Kidney epithelial cell (primary cell): ENCODE measurements at regions not wholly inside any gene's neighbourhood (a gene's known extent, or its start where the extent isn't known, plus 50 kb on each side); places are given as distances from the start of the nearest gene placed in this dataset.

Experiments
- DNase-seq: peaks from one replicate; pipeline ENCODE4 v3.0.0-alpha.2; 2010; ENCODE audit warnings: low read depth
- H3K27me3 ChIP-seq: 2 replicates; pipeline ENCODE4 v1.6.0; 2011; ENCODE audit warnings: low read length; ENCODE audit not compliant: control insufficient read depth, insufficient read depth
- H3K36me3 ChIP-seq: 2 replicates; pipeline ENCODE4 v1.5.1; 2011; ENCODE audit warnings: low read length; ENCODE audit not compliant: control insufficient read depth, insufficient read depth
- H3K4me3 ChIP-seq: 2 replicates; pipeline ENCODE4 v1.5.1; 2011; ENCODE audit warnings: low read depth, mild to moderate bottlenecking, control low read depth, low read length
- CTCF ChIP-seq: IDR thresholded peaks from 2 replicates; pipeline ENCODE4 v1.5.1; 2011; ENCODE audit warnings: mild to moderate bottlenecking, moderate library complexity, low read length, control low read depth, inconsistent platforms; ENCODE audit not compliant: insufficient read depth, poor library complexity, severe bottlenecking

GRCh38 chr9:3137347-3137695 is 293.4 kb upstream of the PUM3 start:
- Histone ChIP-seq H3K27me3 (no peaks in the 10 kb centered on the region), H3K36me3 (no peaks in the 10 kb centered on the region), H3K4me3 (no peak overlapping the region)
- DNase-seq, result no peak
- no peak for TF ChIP-seq CTCF

- H3K4me3 ChIP-seq, result no peak overlapping the region
- TF ChIP-seq CTCF, result no peak
- no peak for DNase-seq
These were observed 292.9 kb upstream of the PUM3 start for GRCh38 chr9:3136686-3137346.

GRCh38 chr9:3136230-3136629 is 292.3 kb upstream of the PUM3 start:
- H3K36me3 ChIP-seq, result no peaks in the 10 kb centered on the region
- TF ChIP-seq CTCF, result no peak
- DNase-seq, result no peak
- H3K27me3 ChIP-seq, result no peaks in the 10 kb centered on the region
- H3K4me3 ChIP-seq, result no peak overlapping the region

More at GRCh38 chr9:3136686-3137346, 292.9 kb upstream of the PUM3 start:
- Histone ChIP-seq H3K27me3 (no peaks in the 10 kb centered on the region), H3K36me3 (no peaks in the 10 kb centered on the region)

GRCh38 chr9:3127564-3127963 is 283.7 kb upstream of the PUM3 start:
- Histone ChIP-seq H3K27me3 (no peaks in the 10 kb centered on the region), H3K36me3 (no peaks in the 10 kb centered on the region), H3K4me3 (no peak overlapping the region)
- no peak for TF ChIP-seq CTCF
- no peak for DNase-seq

- DNase-seq, result no peak
- TF ChIP-seq CTCF, result no peak
- Histone ChIP-seq H3K4me3 (no peak overlapping the region), H3K27me3 (no peaks in the 10 kb centered on the region), H3K36me3 (no peaks in the 10 kb centered on the region)
These were observed 281.9 kb upstream of the PUM3 start for GRCh38 chr9:3125602-3126405.
